ELR (cell line): ENCODE measurements at regions not wholly inside any gene's neighbourhood (a gene's known extent, or its start where the extent isn't known, plus 50 kb on each side); places are given as distances from the start of the nearest gene placed in this dataset.
A peak's percentile ranks its signal among the peaks of the same experiment; 100 is the strongest.

Source experiments
- DNase-seq: peaks from one replicate; pipeline ENCODE4 v3.0.0-alpha.2; 2015; ENCODE audit warnings: low read depth

GRCh38 chr21:39124681-39125251 lies 58.5 kb downstream of the PSMG1 start:
- no peak for DNase-seq

DNA sequence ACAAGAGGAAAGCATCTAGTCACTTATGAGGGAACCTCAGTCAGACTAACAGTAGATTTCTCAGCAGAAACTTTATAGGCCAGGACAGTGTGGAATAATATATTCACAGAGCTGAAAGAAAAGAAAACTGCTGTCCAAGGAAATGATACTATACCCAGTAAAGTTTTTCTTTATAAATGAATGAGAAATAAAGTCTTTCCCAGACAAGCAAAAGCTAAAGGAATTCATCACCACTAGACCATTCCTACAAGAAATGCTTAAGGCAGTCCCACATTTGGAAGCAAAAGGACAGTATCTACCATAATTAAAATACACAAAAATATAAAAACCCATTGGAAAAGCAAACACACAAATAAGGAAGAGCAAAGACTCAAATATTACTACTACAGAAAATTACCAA lies 59.9 kb downstream of the PSMG1 start:
- no peak for DNase-seq

GRCh38 chr21:39121600-39122355 lies 61.5 kb downstream of the PSMG1 start:
- DNase-seq: no peak

- DNase-seq: no peak
Observed at GRCh38 chr21:39120876-39121599, 62.2 kb downstream of the PSMG1 start.

GRCh38 chr21:39119891-39120290 lies 63.4 kb downstream of the PSMG1 start:
- DNase-seq: no peak

GRCh38 chr21:39118604-39119215 lies 64.5 kb downstream of the PSMG1 start:
- no peak for DNase-seq

DNA sequence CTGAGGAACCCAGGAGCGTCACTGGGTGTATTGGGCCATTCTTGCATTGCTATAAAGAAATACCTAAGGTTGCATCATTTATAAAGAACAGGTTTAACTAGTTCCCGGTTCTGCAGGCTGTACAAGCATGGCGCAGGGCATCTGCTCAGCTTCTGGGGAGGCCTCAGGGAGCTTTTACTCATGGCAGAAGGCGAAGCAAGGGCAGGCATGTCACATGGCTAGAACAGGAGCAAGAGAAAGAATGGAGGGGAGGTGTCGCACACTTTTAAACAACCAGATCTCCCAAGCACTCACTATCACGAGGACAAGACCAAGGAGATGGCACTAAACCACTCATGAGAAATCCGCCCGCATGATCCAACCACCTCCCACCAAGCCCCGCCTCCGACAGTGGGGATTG lies 65.2 kb downstream of the PSMG1 start:
- DNase-seq: no peak

DNA sequence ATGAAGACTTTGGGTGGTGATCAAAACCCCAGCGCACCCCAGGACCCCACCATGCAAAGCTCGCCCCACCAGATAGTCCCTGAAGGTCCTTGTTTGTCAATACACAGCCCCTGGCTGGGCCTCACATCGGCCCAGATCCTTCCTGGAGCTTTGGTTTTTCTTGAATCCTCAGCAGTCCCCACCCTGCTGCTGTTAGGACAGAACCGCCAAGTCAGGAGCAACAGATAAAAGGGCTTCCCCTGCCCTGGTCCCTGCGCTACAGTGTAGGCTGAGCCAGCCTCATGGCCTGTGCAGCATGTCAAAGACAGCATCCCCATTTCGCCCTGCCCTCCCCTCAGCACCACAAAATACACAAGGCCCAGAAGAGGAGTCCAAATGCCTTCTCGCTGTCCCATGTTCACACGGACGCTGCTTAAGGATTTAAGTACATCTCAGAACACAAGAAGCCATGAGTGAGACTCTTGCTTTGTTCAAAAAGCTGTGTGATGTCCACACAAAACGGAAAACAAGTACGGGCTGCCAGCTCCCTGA lies 65.7 kb downstream of the PSMG1 start:
- no peak for DNase-seq

DNA sequence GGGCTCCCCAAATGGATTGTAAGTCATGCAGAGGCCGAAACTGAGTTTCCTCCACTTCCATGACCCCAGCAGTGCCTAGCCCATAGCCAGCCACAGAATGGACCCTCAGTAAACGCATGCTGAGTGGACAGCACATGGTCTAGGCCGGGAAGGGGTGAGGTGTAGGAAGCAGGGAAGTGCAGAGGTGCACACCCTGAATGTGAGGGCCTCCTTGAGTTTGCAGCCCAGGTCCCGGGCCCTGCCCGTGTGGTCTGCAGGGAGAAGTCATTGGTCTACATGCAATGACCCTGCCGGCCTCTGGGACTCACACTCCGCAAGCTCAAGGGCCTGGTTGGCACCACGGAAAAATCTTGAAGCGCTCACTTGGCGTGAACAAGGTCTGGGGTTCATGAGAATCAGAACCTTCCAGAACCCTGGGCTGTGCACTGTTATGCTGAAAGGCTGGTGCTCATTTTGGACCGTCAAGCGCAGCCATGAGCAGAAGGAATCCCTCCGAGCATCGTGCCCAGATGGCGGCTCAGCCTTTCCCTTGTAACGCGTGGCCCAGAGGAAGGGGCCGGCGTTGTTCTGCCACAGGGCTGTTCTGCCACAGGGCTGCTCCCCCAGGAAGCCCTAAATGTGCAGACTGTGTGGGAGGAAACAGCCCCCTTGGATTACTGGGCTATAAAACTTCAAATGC lies 66.4 kb downstream of the PSMG1 start:
- no peak for DNase-seq

- no peak for DNase-seq
Observed at GRCh38 chr21:39115576-39116235, 67.5 kb downstream of the PSMG1 start.

- peak; percentile 62 for DNase-seq
Observed at GRCh38 chr21:39114871-39115575, 68.2 kb downstream of the PSMG1 start.

DNA sequence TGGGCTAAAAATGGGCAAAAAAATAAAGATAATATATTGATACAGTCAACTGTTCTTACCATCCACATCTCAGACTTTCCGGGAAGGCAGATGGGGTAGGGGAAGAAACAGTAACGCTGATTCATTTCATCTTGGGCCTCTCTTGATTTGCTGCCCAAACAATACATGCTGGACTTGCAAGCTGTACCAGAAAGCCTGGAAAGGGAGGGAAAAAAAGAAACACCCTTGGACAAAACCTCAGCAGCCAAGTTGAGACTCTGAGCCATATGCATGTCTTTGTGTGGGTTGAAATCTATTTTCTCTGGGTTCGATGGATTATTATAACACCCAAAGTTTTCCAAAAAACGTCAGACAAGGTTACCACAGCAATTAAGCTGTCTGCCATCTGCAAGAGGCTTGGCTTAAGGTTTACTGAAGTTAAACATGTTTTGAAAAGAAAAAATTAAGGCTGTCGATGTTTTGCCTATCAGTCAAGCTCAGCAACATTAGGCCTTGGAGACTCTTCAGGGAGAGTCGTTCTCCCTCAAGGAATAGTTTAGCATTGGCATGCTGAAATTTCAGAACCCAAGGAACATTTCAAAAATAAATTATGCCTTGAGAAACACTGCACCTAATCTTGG lies 71.2 kb downstream of the PSMG1 start:
- no peak for DNase-seq

GRCh38 chr21:39110431-39110830 lies 72.8 kb downstream of the PSMG1 start:
- no peak for DNase-seq

DNA sequence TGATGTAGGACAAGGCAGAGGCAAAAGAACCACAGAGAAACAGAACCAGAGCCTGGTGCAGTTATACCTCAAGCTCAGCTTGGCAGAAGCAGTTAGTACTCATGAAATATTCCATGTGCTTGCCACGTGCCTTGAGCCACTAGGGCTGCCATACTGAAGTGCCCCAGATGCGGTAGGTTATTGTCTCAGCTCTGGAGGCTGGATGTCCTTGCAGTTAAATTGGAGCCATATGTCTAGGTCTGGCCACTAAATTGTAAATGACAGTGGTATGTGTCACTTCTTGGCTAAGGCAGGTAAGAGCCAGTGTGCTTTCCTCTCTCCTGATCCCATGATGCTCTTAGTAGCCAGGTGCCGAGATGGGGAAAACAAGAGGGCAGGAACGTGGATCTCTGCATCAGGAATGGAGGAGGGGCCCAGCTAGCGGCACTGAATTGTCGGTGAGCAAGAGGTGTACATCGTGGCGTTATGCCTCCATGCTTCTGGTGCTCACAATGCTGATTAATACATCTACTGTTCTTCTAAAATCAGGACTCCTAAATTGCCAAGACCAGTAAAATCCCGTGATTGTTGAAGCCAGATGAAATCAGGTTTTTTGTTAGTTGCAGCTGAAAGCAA lies 73.5 kb downstream of the PSMG1 start:
- DNase-seq: no peak

GRCh38 chr21:39109163-39109530 lies 74.1 kb downstream of the PSMG1 start:
- no peak for DNase-seq

- DNase-seq: no peak
Observed at GRCh38 chr21:39108291-39109162, 74.7 kb downstream of the PSMG1 start.

DNA sequence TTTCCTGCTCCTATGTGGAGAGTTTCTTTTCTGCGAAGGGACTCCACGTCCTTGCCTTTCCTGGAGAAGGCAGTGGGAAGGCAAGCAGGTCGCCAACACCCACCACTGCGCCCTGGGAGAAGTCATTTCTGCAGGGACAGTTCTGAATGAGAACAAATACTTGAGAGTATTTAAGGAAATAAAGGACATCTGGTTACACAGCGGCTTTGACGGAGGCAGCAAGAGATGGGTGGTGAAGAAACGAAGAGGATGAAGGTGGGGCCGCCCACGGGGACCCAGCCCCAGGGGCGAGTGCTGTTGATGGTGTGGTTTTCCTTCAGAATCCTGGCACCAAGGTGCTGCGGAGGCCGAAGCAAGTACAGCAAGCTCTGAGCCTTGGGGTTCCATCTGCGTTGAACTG lies 75.5 kb downstream of the PSMG1 start:
- no peak for DNase-seq

DNA sequence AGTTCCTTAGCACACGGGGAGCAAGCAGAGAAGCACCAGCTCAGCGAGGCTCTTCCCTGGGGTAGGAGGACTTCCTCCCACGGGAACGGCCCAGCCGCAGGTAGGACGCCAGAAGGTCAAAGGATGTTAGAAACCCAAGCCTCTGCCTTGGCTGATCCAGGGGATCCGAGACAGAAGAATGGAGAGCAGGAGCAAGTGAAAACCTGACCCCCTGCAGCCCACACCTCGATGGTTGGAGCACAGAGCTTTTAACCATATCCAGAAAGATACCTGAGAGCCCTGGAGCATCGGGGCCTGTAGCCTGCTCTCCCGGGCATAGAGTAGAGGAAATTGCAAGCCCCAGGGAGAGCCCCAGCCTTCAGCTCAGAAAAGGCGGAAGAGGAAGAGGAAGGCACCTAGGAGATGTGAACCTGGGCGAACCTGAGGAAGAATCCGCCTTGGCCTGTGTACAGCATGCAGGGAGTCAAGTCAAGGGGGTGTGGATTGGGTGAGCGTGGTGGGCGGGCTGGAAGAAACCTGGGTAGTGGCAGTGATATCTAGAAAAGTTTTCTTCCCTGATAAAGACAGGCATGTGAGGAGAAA lies 76.3 kb downstream of the PSMG1 start:
- DNase-seq: no peak

GRCh38 chr21:39105836-39106235 lies 77.4 kb downstream of the PSMG1 start:
- no peak for DNase-seq
